Esophagus muscularis mucosa (tissue), 4 donors: ENCODE measurements at regions not wholly inside any gene's neighbourhood (a gene's known extent, or its start where the extent isn't known, plus 50 kb on each side); places are given as distances from the start of the nearest gene placed in this dataset.

Source experiments
- CTCF ChIP-seq, 3 experiments: fragments of 200-600 bp in 2 of 3; fragments of 450-650 bp in 1 of 3; sonication (generic) in 2 of 3; IDR thresholded peaks; one replicate each; pipeline ENCODE4 v1.5.1; 2017 to 2019; ENCODE audit warnings: antibody characterized with exemption in 3 of 3, mild to moderate bottlenecking in 2 of 3, moderate library complexity in 1 of 3
- EP300 ChIP-seq: sonication (generic); formaldehyde crosslinking; IDR thresholded peaks from one replicate; pipeline ENCODE4 v1.6.1; 2017; ENCODE audit warnings: antibody characterized with exemption
- POLR2A ChIP-seq: fragments of 450-650 bp; IDR thresholded peaks from one replicate; pipeline ENCODE4 v1.6.1; 2017; ENCODE audit warnings: antibody characterized with exemption, moderate library complexity, mild to moderate bottlenecking, low read depth
- POLR2AphosphoS5 ChIP-seq, 2 donors: sonication (generic); formaldehyde crosslinking; IDR thresholded peaks; one replicate each; pipeline ENCODE4 v1.6.1; 2017; ENCODE audit warnings: antibody characterized with exemption in 2 of 2

DNA sequence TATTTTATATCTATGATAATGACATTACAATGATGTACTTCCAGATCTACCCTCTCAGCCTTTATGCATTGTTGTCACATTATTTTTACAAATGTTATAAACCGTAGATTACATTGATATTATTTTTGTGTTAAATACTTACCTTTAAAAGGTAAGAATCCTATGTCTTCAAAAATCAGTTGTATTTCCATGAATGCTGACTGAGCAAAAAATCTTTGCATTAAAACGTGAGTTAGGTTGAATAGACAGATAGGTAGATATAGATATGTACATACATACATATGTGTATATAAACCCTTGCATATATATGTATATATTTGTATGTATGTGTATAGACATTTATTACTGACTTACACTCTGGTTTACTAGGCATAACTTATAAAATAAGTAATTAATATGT is 558.2 kb downstream of the CDH26 start:
- TF ChIP-seq CTCF (IDR thresholded peaks at IDR 0.05) (no peak), POLR2A (no peak), POLR2AphosphoS5 (IDR thresholded peaks at IDR 0.05) (no peak), EP300 (no peak)
